HL-60/S4 (cell line): ENCODE measurements at regions not wholly inside any gene's neighbourhood (a gene's known extent, or its start where the extent isn't known, plus 50 kb on each side); places are given as distances from the start of the nearest gene placed in this dataset.

Source experiments
- in situ Hi-C: fragments of 300-500 bp; cut with MboI; formaldehyde crosslinking; loops from 2 replicates; pipeline ENCODE4 v1.14.3; 2022; ENCODE audit warnings: low sequenced_read_pairs

DNA sequence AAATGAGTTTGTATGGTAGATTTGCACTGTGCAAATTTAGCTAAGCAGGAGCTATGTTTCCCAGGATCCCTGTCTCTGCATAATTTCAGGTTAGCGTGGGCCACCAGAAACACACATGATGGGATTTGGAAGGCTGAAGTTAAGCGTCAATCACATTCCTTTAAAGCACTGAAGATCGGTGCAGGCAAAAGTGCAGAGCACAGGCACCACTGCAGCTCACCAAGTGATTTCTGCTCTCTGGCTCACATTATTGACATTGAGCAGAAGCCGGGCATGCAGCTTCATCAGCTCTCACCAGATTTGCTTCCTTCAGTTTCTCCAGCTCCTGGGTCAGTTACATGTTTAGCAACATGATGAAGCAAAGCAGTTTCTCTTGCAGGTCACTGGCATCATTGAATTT is 256.4 kb upstream of the TGFBR2 start:
- in situ Hi-C loops: no loop called here

DNA sequence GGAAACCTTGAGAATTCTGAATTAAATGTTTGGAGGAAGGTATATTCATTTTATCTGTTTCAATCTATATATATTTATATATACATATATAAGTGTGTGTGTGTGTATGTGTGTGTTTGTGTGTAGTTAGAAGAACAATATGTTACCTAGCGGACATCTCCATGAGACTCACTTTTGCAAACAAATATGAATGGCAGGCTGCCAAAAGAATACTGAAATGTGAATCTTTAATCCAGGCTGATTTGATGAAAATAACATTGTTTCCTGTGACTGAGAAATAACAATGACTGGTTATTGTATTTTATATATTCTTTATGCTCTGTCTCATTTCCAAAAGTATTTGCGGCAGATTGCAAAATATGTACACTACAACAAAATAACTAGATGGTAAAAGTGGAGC is 255.5 kb upstream of the TGFBR2 start:
- in situ Hi-C loops: no loop called here

DNA sequence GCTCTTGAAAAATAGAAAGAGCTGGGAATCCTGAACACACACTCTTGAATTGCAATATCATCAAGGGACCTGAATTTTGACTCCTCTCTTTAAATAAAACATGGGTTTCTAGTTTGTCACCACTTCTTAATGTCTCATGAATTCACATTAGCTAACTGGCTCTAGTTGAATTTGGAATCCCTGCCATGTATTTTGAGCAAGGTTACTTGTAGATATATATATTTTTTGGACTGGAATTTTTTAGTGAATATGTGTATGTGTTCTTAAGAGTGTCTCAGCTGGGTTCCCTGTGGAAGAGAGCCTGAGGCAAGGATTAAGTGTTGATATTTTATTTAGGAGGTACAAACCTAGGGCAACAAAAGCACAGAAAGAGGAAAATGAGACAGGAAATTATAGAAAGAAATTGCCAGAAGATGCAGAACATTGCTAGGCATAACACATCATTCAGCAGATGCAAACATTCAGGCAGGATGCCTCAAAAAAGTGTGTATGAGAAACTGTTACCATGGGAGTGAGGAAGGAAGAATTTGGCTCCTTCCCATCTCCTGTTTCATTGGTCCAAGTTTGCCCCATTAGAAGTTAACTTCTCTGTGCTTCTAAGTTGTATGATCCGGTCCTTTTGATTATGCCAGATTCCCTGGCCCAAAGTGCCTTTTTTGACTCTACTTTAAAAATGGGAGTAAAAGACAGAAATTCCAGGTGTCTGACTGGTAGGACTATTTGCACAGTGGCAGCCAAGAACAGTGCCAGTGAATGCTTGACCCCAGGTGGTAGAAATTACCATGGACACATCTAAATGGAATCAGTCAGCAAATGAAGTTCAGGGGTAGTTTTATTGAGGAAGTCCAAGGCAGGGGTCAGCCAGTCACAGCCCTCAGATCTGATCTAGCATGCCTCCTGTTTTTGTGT is 253.7 kb upstream of the TGFBR2 start:
- in situ Hi-C loops: no loop called here

DNA sequence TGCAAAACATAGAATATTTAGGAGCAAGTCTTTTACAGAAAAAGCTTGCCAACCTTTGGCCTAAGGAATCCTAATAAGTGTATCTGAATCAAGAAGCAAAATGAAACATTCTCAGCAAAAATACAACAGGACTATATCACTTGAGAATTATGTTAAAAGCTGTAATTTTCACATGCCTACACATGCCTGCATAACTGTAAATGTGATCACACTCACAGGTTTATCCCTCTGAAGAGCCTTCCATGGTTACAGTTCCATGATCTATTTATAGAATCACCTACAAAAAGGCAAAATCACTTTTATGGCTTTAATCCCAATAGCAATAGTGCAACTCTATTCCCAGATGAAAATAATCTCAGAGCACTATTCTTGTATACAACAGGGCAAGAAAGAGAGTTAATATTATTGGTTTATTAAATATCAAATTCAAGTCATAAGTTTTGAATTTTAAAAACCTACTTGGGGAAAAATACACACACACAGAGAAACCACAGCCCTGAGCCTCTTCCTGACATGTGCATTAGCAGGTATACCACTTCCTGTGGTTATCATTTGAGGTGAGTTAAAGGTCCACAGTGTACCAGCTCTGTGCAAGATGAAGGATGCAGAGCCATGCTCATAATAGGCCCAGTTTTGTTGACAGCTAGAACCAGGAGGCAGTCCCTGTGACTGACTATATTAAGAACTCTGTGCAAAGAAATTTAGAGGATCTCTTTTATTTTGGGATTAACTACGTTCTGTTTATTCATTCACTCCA is 252.5 kb upstream of the TGFBR2 start:
- in situ Hi-C loops: no loop called here

DNA sequence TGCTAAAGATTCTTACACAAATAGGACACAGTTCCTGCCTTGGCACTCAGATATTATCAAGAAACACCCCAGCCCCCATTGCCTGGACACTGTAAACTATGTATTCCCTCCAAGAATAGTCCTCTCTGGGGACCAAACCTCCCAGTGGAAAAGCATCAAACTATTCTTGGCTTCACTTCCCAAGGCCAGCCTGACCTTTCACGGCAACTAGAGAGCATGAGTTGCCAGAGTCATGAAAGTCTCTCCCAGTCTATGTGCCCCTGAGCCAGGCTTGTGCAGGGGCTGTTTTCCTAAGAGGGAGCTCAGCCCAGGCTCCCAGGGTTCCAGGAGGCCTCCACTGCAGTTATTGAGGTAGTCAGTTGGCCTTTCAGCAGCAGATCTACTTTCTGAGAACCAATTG is 251.9 kb upstream of the TGFBR2 start:
- in situ Hi-C loops: no loop called here

DNA sequence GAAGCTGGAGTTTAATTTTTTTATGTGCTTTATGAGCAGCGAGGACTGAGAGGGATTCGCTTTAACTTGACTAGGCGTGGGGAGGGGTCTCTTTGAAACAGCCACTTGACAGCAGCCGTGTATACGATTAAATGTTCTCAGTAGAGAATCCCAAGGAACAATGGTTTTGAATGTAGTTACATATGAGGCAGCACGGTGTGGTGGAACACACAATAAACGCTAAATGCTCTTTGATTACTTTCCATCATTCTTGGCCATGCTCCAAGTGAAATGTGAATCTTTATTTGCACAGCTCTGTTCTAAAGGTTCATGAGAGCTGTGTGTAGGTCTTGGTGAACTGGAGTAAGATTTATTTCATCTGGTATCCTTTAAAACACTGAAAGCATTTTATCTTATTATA is 251.4 kb upstream of the TGFBR2 start:
- in situ Hi-C loops: no loop called here

DNA sequence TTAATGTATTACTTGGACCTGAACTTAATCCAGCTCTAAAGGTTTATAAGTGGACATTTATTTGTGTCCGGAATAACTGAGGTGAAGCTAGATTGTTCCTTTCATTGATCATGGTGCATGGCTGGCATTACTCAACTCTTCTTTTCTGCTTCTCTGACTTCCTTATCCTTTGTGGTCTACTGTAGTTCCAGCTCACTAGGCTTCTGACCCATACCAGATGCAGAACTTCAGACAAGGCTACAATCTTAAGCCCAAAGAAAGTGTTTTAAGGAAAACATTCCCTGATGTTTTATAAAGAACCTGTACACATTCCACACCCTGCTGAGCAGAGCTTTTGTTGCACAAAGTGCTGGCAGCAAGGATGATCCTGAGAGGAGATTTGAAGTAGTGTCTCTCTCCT is 250.8 kb upstream of the TGFBR2 start:
- in situ Hi-C loops: no loop called here

DNA sequence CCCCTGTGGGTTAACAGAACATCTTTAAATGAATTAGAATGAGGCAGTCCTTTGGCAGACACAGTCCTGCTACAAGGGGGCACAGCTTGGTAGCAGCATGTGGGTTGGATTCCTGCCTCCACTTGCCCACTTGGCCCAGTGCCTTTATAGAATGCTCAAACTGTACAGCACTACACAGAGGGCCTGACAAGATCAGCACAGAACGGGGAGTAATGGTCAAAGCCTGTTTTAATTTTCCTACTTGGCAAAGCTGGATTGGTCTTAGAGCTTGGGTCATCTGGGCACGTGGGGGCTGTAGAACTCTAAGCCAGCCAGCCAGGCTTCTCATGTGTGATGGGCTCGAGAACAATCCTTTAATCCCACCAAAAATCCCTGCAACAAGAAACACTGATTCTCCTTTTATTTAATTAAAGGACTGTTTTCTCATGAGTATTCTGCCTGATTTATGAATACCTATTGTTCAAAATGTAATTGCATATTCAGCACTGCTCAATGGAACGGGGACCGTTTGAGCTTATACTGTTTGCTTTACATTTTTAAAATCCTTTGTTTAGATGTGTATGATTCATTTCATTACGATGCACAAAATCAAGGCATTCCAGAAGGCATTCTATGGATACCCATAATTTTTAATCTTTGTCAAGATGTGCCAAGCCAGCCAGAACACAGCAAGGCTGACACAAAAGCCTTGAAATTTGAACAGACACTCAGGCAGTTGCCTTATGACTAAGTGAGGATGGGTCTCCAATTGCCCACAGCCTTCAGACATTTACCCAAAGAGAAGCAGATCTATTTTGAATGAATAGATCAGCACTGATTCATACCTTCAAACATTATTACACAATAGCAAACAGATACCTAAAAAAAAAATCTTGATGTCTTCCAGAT is 249.3 kb upstream of the TGFBR2 start:
- in situ Hi-C loops: no loop called here

DNA sequence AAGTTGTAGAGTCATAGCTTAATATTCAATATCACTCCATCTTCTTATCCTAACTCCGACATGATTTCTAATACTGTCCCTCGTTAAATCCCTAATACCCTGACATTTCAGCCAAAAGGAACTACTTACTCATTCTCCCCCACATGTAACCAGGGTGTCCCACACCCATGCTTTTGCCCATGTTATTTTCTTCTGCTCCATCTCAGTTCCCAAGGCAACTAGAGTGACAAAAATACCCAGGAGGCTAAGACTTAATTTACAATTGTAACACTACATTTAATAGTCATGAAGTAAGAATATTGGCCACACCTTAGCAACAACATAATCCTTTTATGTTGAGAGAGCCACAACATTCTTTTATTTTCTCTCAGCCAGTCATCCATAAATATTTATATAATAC is 248.5 kb upstream of the TGFBR2 start:
- in situ Hi-C loops: no loop called here

DNA sequence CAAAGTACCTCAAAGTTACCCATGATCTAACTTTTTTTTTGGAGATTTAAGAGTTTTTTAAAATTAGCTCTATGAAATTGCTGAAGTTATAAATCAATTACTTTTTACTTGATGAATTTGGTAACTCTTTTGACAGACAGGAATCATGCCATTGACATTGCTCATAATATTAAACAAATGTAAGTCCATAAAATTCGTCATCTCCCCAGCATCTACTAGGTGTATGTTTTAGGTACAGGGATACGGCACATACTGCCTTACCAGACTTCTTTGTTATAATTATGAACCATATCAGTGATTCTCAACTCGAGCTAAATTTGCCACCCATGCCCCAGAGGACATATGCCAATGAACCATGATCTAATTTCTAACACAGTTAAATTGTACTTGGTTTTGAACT is 247.5 kb upstream of the TGFBR2 start:
- in situ Hi-C loops: no loop called here

DNA sequence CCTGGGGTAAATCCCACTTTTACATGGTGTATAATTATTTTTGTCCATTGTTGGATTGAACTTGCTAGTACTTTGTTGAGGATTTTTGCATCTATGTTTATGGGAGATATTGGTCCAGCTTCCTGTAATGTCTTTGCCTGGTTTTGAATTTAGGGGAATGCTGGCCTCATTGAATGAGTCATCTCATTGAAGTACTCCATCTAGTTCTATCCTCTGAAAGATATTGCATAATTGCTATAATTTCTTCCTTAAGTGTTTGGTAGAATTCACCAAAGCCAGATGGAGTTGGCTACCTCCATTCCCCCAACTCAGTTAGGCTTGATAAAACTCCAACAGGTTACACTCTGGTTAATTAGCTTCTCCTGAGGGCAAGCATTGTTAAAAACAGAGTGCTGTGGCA is 237.4 kb upstream of the TGFBR2 start:
- in situ Hi-C loops: no loop called here

DNA sequence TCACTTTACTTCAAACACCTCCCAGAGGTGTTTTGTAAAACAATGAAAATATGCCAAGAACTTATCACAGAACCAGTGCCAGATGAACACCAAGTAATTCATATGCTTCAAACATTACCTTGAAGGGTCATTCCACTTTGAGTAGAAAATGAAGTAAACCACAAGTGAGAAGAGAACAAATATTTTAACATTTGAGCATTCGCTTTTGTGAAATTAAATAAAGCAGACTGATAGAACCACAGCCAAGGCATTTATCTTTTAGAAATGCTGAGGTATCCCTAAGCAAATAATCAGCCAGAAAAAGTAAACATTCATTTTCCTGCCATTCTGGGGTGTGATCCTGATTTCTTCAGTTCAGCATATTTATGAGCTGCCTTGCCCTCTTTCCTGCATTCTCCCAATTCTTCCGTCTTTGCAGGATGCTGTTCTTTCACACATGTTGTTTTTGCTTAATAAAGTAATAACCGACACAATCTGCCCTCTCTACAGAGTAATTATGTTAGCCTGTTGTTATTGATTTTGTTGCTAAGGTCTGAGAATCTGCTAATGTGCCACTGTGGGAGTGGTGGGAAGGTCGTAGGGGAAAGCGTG is 235.6 kb upstream of the TGFBR2 start:
- in situ Hi-C loops: no loop called here

DNA sequence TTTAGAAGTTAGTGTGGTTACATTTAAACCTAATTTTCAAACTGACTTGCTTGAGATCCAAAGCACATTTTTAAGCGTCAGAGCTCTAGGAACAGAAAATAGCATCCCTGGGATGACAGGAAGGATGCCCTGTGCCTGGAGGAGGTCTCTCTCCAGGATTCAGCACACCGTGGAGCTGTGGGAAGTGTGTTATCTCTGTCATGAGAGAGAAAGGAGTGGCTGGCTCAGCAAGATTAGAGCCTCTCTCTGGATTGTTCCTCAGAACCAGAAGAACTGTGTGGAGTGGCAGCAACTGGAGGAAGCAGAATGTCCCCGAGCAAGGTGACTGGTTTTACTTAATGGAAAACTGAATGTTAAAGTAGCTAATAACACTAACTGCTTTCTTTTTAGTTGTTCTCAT is 233.6 kb upstream of the TGFBR2 start:
- in situ Hi-C loops: no loop called here

DNA sequence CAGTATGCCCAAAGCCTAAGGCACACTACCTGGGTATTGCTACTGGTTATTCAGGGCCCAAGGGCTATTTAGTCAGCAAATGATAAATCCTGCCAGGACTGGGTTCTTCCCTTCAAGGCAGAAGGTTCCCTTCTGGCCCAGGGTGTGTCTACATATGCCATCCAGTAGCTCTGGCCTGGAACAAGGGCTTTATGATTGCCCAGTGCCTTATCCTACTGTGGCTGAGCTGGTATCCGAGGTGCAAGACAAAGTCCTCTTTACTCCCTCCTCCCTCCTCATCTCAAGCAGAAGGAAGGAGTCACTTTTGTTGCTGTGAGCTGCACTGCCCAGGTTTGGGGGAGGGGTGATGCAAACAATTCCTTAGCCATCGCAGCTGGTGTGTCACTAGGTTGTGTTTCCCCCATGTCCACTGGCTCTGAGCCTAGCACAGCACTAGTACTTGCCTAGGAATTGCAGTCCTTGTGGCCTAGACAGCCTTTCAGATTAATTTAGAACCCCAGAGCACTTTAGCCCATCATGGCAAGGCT is 221.8 kb upstream of the TGFBR2 start:
- in situ Hi-C loops: no loop called here

DNA sequence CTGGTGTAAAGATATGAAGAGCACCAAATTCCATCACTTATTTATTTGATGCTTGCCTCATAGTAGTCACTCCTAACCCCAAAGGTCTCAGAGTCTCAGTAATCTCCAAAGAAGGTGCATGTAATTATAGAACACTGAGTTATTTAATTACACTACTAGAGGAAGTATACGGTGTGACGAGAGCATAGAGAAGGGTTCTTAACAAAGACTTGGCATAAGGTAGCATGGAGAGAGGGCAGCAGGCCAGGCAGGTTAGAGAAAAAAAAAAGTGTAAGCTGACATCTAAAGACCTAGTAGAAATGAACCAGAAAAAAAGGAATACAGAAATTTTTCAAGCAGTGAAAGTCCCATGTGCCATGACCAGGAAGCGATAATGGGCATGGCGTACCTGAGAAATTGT is 213.3 kb upstream of the TGFBR2 start:
- in situ Hi-C loops: no loop called here

DNA sequence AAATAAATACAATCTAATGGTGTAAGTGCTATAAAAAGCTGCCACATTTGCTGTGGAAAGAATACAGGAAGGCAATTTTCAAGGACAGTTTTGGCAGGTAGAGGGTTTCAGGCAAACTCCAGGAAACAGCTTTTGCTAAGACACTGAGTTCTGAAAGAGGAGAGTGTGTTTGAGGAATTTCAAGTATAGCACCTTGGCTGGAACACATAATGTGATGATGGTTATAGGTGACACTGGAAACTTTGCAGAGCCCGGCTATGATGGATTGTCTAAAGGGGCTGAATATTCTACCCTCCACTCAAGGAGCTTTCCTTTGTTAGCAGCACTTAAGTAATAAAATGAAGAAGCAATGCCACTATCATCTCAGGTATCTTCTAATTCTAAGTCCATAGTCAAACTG is 209.4 kb upstream of the TGFBR2 start:
- in situ Hi-C loops: no loop called here

DNA sequence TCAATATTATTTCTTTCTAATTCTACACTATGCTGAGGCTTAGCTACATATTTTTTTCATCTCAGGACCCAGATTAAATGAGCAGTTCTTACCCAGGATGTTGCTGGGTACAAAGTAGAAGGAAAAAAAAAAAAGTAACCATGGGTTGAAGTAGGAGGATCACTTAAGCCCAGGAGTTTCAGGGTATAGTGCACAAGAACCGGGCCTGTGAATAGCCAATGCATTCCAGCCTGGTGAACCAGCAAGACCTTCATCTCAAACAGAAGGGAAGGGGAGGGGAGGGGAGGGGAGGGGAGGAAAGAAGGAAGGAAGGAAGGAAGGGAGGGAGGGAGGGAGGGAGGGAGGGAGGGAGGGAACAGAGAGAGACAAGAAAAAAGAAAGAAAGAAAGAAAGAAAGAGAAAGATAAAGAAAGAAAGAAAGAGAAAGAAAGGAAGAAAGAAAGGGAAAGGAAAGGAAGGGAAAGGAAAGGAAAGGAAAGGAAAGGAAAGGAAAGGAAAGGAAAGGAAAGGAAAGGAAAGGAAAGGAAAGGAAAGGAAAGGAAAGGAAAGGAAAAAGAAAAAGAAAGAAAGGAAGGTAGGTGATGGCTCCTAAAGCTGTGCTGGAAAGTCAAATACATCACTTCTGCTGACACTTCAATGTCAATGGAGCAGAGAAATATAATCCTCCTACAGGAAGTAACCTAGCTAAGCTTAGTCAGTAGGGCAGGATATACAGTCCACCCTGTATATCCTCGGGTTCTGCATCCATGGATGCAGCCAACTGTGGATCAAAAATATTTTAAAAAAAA is 206.8 kb upstream of the TGFBR2 start:
- in situ Hi-C loops: no loop called here

DNA sequence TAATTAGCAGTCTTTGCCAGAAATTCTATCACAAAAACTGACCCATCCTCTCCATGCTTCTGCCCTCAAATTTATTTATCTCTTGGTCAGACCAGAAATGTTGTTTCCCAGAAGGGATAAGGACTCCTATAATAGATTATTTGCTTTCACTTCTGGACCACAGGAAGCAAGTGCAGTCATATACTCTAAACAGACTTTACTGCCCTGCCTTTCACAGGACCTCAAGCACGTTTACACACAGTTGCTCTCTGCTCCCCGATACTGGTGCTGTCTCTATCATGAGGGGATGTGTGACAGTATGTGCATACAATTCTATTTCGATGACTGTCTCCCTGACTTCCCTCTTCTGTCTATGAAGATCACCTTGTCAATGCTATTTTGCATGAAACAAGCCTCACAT is 205.5 kb upstream of the TGFBR2 start:
- in situ Hi-C loops: no loop called here

DNA sequence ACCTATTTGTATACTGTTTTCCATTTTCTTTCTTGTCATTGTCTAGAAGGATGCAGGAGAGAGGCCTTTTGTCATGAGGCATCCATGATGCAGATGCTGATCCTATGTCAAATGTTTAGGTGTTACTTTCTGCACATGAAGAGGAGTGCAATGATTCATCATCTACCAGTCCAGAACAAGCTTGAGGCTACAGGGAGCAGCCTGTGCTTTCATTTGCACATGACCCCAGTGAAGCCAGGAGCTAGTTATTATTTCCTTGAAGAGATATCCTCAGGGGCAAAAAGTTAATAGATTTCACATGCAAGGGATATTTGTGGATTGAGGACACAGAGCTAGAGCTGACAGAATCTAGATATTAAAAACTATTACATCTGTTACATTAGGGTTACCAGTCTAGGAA is 204.4 kb upstream of the TGFBR2 start:
- in situ Hi-C loops: no loop called here

DNA sequence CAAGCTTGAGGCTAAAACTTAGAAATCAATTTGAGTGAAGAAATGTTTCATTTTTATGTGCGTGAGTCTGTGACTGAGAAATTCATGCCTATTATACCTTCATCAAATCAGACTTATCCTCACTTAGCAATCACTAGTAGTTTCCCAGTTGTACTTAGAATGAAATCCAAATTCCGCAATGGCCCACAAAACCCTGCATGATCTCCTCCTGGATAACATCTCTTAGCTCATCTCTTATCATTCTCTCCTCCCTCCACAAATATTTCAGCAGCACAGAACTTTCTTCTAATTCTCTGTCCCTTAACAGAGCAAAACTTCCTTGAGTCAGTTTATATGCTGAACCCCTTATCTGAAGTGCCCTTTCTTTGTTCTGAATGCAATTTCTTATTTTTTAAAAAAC is 198.8 kb upstream of the TGFBR2 start:
- in situ Hi-C loops: no loop called here
